PFSK-1 (cell line): ENCODE measurements at regions not wholly inside any gene's neighbourhood (a gene's known extent, or its start where the extent isn't known, plus 50 kb on each side); places are given as distances from the start of the nearest gene placed in this dataset.

Source experiments
- FOXP2 ChIP-seq: optimal IDR thresholded peaks from 2 replicates; pipeline ENCODE3; 2011; ENCODE audit warnings: borderline replicate concordance, control low read depth, inconsistent platforms; ENCODE audit not compliant: insufficient read depth; ENCODE audit errors: extremely low read length, extremely low read depth
- POLR2AphosphoS5 ChIP-seq: IDR thresholded peaks from 2 replicates; pipeline ENCODE4 v1.6.1; 2012; ENCODE audit warnings: low read depth, mild to moderate bottlenecking, control low read depth, low read length, moderate library complexity
- REST ChIP-seq, 2 experiments: IDR thresholded peaks; 2 replicates each; pipeline versions ENCODE4 v1.6.1 to v1.8.0; 2011 to 2012; ENCODE audit warnings: low read depth in 2 of 2, low read length in 2 of 2, control low read depth in 1 of 2, inconsistent platforms in 1 of 2, mild to moderate bottlenecking in 1 of 2, moderate library complexity in 1 of 2; ENCODE audit not compliant: insufficient read depth in 1 of 2
- SIN3A ChIP-seq: IDR thresholded peaks from 2 replicates; pipeline ENCODE4 v1.6.1; 2012; ENCODE audit warnings: mild to moderate bottlenecking, low read length, moderate library complexity, borderline replicate concordance; ENCODE audit not compliant: insufficient read depth
- TAF1 ChIP-seq: IDR thresholded peaks from 2 replicates; pipeline ENCODE4 v1.6.1; 2012; ENCODE audit warnings: low read length, control low read depth, borderline replicate concordance; ENCODE audit not compliant: insufficient read depth

DNA sequence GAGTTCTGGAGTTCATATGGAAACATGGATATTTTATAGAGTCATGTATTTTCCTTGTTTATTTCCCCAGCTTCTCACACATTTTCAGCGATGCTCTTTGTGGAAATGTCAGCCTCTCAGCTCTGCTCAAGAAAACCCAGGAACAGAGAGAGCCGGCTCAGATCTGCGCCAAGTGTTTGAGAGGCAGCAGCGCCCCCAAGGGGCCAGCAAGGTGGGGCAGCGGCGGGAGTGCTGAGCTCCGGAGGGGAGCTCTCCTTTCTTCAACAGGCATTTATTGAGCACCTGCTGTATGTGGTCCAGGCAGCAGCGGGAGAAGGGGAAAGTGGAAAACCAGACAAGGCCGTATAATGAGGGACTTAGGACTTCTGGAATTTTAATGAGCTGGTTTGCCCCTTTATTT lies 421.1 kb upstream of the C16orf82 start:
- no peak for TF ChIP-seq SIN3A
- TF ChIP-seq REST (IDR thresholded peaks at IDR 0.05; ENCODE audit: insufficient read depth in 1 of 2, low read depth in 2 of 2, low read length in 2 of 2), result no peak
- no peak for TF ChIP-seq FOXP2
- no peak for TF ChIP-seq TAF1
- no peak for TF ChIP-seq POLR2AphosphoS5

- TF ChIP-seq POLR2AphosphoS5, result no peak
- TF ChIP-seq TAF1, result no peak
- no peak for TF ChIP-seq FOXP2
- no peak for TF ChIP-seq SIN3A
- no peak for TF ChIP-seq REST (IDR thresholded peaks at IDR 0.05; ENCODE audit: insufficient read depth in 1 of 2, low read depth in 2 of 2, low read length in 2 of 2)
Observed at GRCh38 chr16:26647870-26648269, 418.9 kb upstream of the C16orf82 start.

- TF ChIP-seq POLR2AphosphoS5, result no peak
- no peak for TF ChIP-seq SIN3A
- no peak for TF ChIP-seq REST (IDR thresholded peaks at IDR 0.05; ENCODE audit: insufficient read depth in 1 of 2, low read depth in 2 of 2, low read length in 2 of 2)
- no peak for TF ChIP-seq TAF1
- TF ChIP-seq FOXP2, result no peak
Observed at GRCh38 chr16:26648851-26649250, 417.9 kb upstream of the C16orf82 start.

DNA sequence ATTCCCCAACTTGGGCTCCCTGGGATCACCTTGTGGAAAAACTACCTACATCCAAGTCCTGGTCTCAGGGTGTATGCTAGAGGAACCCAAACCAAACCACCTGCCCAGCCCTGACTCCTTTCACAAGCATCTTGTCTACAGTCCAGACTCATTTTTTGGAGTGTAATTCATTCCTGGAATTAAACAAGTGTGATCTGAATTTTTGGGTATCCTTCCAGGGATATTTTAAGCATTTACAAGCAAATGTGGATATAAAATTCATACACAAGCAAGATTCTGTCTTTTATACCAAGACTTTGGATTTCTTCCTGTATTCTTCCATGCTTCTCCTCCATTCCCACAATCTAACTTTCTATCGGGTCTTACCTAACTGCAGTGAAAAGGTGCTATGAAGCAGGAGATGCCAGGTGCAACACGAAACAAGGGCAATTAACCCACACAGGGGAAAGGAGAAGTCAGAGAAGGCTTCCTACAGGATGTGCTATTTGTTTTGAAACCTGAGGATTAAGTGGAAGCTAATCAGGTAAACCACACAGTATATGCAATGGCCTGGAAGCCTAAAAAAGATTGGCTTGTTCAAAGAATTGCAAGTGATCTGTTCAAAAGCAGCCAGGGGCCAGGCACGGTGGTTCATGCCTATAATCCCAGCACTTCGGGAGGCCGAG lies 417.2 kb upstream of the C16orf82 start:
- TF ChIP-seq TAF1 (no peak), FOXP2 (no peak), POLR2AphosphoS5 (no peak), REST (IDR thresholded peaks at IDR 0.05; ENCODE audit: insufficient read depth in 1 of 2, low read depth in 2 of 2, low read length in 2 of 2) (no peak), SIN3A (no peak)
